GM12878 (cell line): ENCODE measurements at regions not wholly inside any gene's neighbourhood (a gene's known extent, or its start where the extent isn't known, plus 50 kb on each side); places are given as distances from the start of the nearest gene placed in this dataset.

Experiments used
- CBX3 ChIP-seq: fragments of 200-600 bp; sonication (generic); IDR thresholded peaks from 2 replicates; pipeline ENCODE4 v1.6.1; 2016; ENCODE audit warnings: low read depth, borderline replicate concordance
- MYC ChIP-seq: IDR thresholded peaks from 2 replicates; pipeline ENCODE4 v1.6.1; 2011; ENCODE audit warnings: mild to moderate bottlenecking, low read length, moderate library complexity, inconsistent platforms; ENCODE audit not compliant: insufficient read depth, insufficient replicate concordance, insufficient read length, severe bottlenecking
- NFYB ChIP-seq: IDR thresholded peaks from 2 replicates; pipeline ENCODE4 v1.6.1; 2011; ENCODE audit warnings: low read depth, mild to moderate bottlenecking, low read length, improper control_type of control experiment, moderate library complexity; ENCODE audit not compliant: insufficient read depth
- POLR2AphosphoS5 ChIP-seq: IDR thresholded peaks from 2 replicates; pipeline ENCODE4 v1.6.1; 2011; ENCODE audit warnings: mild to moderate bottlenecking, low read length, inconsistent platforms

DNA sequence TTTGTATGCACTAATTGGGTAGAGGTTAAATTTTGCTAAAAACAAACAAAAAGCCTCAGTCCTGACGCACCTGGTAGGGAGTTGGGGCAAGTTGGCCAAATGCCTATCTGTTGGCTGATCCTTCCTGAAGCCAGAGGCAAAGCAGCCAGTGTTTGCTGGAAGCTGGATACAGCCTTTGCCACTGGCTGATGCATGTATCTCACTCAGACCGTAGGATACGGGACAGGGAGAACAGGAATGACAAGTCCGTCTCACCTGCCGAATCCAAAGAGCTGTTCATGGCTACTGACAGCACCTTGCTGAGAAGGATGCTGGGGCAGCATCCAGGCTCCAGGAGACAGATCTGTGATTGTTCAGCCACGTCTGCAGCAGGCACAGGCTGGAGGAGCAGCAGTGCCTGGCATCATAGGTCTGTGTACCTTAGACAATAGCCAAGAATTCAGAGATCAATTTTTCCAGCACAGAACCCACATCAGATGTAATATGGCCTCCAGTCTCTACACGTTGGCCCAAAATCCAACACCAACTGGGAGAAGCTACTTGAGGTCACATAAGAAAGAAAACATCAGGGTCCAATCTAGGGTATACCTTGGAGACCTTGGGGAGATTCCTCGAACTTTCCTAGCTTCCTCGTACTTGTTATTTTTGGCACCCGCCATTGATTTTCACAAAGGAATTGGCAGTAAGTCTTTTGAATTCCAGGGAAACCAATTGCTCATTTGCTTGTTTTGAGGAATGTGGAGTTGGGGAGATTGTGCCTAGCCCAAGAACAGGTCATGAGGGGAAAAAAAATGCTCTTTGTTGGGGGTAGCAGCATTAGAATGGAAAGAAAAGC lies 108.5 kb upstream of the ARMC2 start:
- no peak for TF ChIP-seq POLR2AphosphoS5
- no peak for TF ChIP-seq MYC
- no peak for TF ChIP-seq NFYB
- no peak for TF ChIP-seq CBX3
